ENCODE measurements at regions not wholly inside any gene's neighbourhood (a gene's known extent, or its start where the extent isn't known, plus 50 kb on each side); places are given as distances from the start of the nearest gene placed in this dataset.

- H3K4me1 ChIP-seq = peaks cover 39% of the 10 kb centered on the region
- DNase-seq = no peak
Observed at GRCh38 chr20:10963717-10964266, 290.0 kb upstream of the JAG1 start.

GRCh38 chr20:10965936-10966470 is 292.2 kb upstream of the JAG1 start:
- TF ChIP-seq CTCF (IDR thresholded peaks at IDR 0.05; ENCODE audit: borderline replicate concordance) = no peak
- H3K4me3 ChIP-seq = no peak overlapping the region
- peaks cover 39% of the 10 kb centered on the region for H3K4me1 ChIP-seq
- H3K27ac ChIP-seq (replicated peaks) = peak overlapping the region; percentile 67
- H3K36me3 ChIP-seq = no peaks in the 10 kb centered on the region
- no peaks in the 10 kb centered on the region for H3K27me3 ChIP-seq (ENCODE audit: low read depth)
- DNase-seq = no peak
- H3K9me3 ChIP-seq (replicated peaks) = no peaks in the 10 kb centered on the region
- intact Hi-C loops (cut with micrococcal nuclease) = no loop called here

More at GRCh38 chr20:10963717-10964266, 290.0 kb upstream of the JAG1 start:
- Histone ChIP-seq H3K9me3 (replicated peaks) (no peaks in the 10 kb centered on the region), H3K4me3 (no peak overlapping the region), H3K36me3 (no peaks in the 10 kb centered on the region), H3K27me3 (ENCODE audit: low read depth) (no peaks in the 10 kb centered on the region), H3K27ac (replicated peaks) (peak overlapping the region; percentile 67)
- TF ChIP-seq CTCF (IDR thresholded peaks at IDR 0.05; ENCODE audit: borderline replicate concordance) = peak; percentile 25
- intact Hi-C loops (cut with micrococcal nuclease) = no loop called here

- H3K9me3 ChIP-seq (replicated peaks) = no peaks in the 10 kb centered on the region
- H3K27me3 ChIP-seq (ENCODE audit: low read depth) = no peaks in the 10 kb centered on the region
- no peaks in the 10 kb centered on the region for H3K36me3 ChIP-seq
- no peak for DNase-seq
- no peak overlapping the region for H3K27ac ChIP-seq (replicated peaks)
- intact Hi-C loops (cut with micrococcal nuclease) = no loop called here
- no peak for TF ChIP-seq CTCF (IDR thresholded peaks at IDR 0.05; ENCODE audit: borderline replicate concordance)
- H3K4me3 ChIP-seq = no peak overlapping the region
- H3K4me1 ChIP-seq = peaks cover 17% of the 10 kb centered on the region
Observed at GRCh38 chr20:10970109-10970508, 296.3 kb upstream of the JAG1 start.

- Histone ChIP-seq H3K4me3 (no peak overlapping the region), H3K9me3 (replicated peaks) (no peaks in the 10 kb centered on the region), H3K27me3 (ENCODE audit: low read depth) (no peaks in the 10 kb centered on the region), H3K4me1 (peaks cover 11% of the 10 kb centered on the region), H3K27ac (replicated peaks) (no peak overlapping the region), H3K36me3 (no peaks in the 10 kb centered on the region)
- TF ChIP-seq CTCF (IDR thresholded peaks at IDR 0.05; ENCODE audit: borderline replicate concordance) = no peak
- intact Hi-C loops (cut with micrococcal nuclease) = no loop called here
- no peak for DNase-seq
Observed at GRCh38 chr20:10971096-10971495, 297.3 kb upstream of the JAG1 start.

- Histone ChIP-seq H3K27ac (replicated peaks) (no peak overlapping the region), H3K4me1 (no peaks in the 10 kb centered on the region), H3K9me3 (replicated peaks) (no peaks in the 10 kb centered on the region), H3K27me3 (ENCODE audit: low read depth) (no peaks in the 10 kb centered on the region), H3K4me3 (no peak overlapping the region), H3K36me3 (no peaks in the 10 kb centered on the region)
- DNase-seq = no peak
- no peak for TF ChIP-seq CTCF (IDR thresholded peaks at IDR 0.05; ENCODE audit: borderline replicate concordance)
- intact Hi-C loops (cut with micrococcal nuclease) = no loop called here
Observed at GRCh38 chr20:10972219-10972860, 298.5 kb upstream of the JAG1 start.
